H9 (cell line): ENCODE measurements at regions not wholly inside any gene's neighbourhood (a gene's known extent, or its start where the extent isn't known, plus 50 kb on each side); places are given as distances from the start of the nearest gene placed in this dataset.

Experiments
- DNase-seq: peaks from one replicate; pipeline ENCODE4 v3.0.0-alpha.2; 2017
- H2AFZ ChIP-seq: one replicate; pipeline ENCODE4 v1.6.1; 2013; ENCODE audit warnings: mild to moderate bottlenecking, low read length, control low read depth, moderate library complexity
- H2AK5ac ChIP-seq: 2 replicates; pipeline ENCODE4 v1.6.1; 2013; ENCODE audit warnings: low read length, control low read depth, mixed read lengths; ENCODE audit not compliant: insufficient read length
- H2BK120ac ChIP-seq: one replicate; pipeline ENCODE4 v1.6.1; 2013; ENCODE audit warnings: low read depth, mild to moderate bottlenecking, low read length, control low read depth, inconsistent platforms; ENCODE audit not compliant: poor library complexity, severe bottlenecking
- H2BK12ac ChIP-seq: 2 replicates; pipeline ENCODE4 v1.6.1; 2013; ENCODE audit warnings: low read length, control low read depth, mixed read lengths, low read depth; ENCODE audit not compliant: insufficient read length
- H2BK15ac ChIP-seq: 2 replicates; pipeline ENCODE4 v1.6.1; 2013; ENCODE audit warnings: low read depth, low read length, control low read depth
- H2BK20ac ChIP-seq: one replicate; pipeline ENCODE4 v1.6.1; 2013; ENCODE audit warnings: low read depth, mild to moderate bottlenecking, low read length, control low read depth, inconsistent platforms; ENCODE audit not compliant: poor library complexity, severe bottlenecking
- H2BK5ac ChIP-seq: 2 replicates; pipeline ENCODE4 v1.6.1; 2013; ENCODE audit warnings: low read length, control low read depth, mixed read lengths; ENCODE audit not compliant: insufficient read length
- H3K14ac ChIP-seq: 2 replicates; pipeline ENCODE4 v1.6.1; 2013; ENCODE audit warnings: low read length, control low read depth; ENCODE audit not compliant: insufficient read depth
- H3K18ac ChIP-seq: 2 replicates; pipeline ENCODE4 v1.6.1; 2013; ENCODE audit warnings: low read depth, mild to moderate bottlenecking, mixed read lengths, low read length, control low read depth; ENCODE audit not compliant: insufficient read length
- H3K23ac ChIP-seq: 2 replicates; pipeline ENCODE4 v1.6.1; 2013; ENCODE audit warnings: low read length, control low read depth, mixed read lengths, low read depth; ENCODE audit not compliant: insufficient read length
- H3K23me2 ChIP-seq: 2 replicates; pipeline ENCODE4 v1.6.1; 2013; ENCODE audit warnings: low read depth, mild to moderate bottlenecking, mixed read lengths, low read length, control low read depth; ENCODE audit not compliant: insufficient read length, poor library complexity, severe bottlenecking
- H3K27ac ChIP-seq: 2 replicates; pipeline ENCODE4 v1.5.1; 2013; ENCODE audit warnings: low read length, control low read depth, mixed read lengths, low read depth; ENCODE audit not compliant: insufficient read length
- H3K27me3 ChIP-seq: 2 replicates; pipeline ENCODE4 v1.6.1; 2013; ENCODE audit warnings: low read length, control low read depth, inconsistent platforms; ENCODE audit not compliant: insufficient read depth
- H3K4ac ChIP-seq: 2 replicates; pipeline ENCODE4 v1.6.1; 2013; ENCODE audit warnings: low read depth, mild to moderate bottlenecking, control low read depth, inconsistent platforms, low read length, moderate library complexity
- H3K4me1 ChIP-seq: 2 replicates; pipeline ENCODE4 v1.6.1; 2013; ENCODE audit warnings: low read length, control low read depth, inconsistent platforms; ENCODE audit not compliant: insufficient read depth
- H3K4me2 ChIP-seq: 2 replicates; pipeline ENCODE4 v1.6.1; 2013; ENCODE audit warnings: low read length, control low read depth, mixed read lengths; ENCODE audit not compliant: insufficient read length, insufficient read depth
- H3K56ac ChIP-seq: 2 replicates; pipeline ENCODE4 v1.6.1; 2013; ENCODE audit warnings: low read depth, mild to moderate bottlenecking, mixed read lengths, low read length, control low read depth; ENCODE audit not compliant: insufficient read length
- H3K79me1 ChIP-seq: 2 replicates; pipeline ENCODE4 v1.6.1; 2013; ENCODE audit warnings: low read depth, mild to moderate bottlenecking, moderate library complexity, low read length, control low read depth, inconsistent platforms; ENCODE audit not compliant: insufficient read depth, poor library complexity, severe bottlenecking
- H3K79me2 ChIP-seq: 2 replicates; pipeline ENCODE4 v1.6.1; 2013; ENCODE audit warnings: low read length, control low read depth, inconsistent platforms; ENCODE audit not compliant: insufficient read depth
- H3K9ac ChIP-seq: 2 replicates; pipeline ENCODE4 v1.6.1; 2013; ENCODE audit warnings: low read length, control low read depth, mixed read lengths; ENCODE audit not compliant: insufficient read length; ENCODE audit errors: extremely low read depth
- H3K9me3 ChIP-seq: one replicate; pipeline ENCODE4 v1.6.1; 2013; ENCODE audit warnings: low read depth, low read length, inconsistent platforms; ENCODE audit not compliant: control insufficient read depth
- H3T11ph ChIP-seq: one replicate; pipeline ENCODE4 v1.6.1; 2013; ENCODE audit warnings: mild to moderate bottlenecking, low read length, control low read depth, inconsistent platforms
- H4K20me1 ChIP-seq: one replicate; pipeline ENCODE4 v1.6.1; 2013; ENCODE audit not compliant: control insufficient read depth, insufficient read length, insufficient read depth
- H4K5ac ChIP-seq: 2 replicates; pipeline ENCODE4 v1.6.1; 2013; ENCODE audit warnings: low read depth, mild to moderate bottlenecking, mixed read lengths, low read length, control low read depth; ENCODE audit not compliant: insufficient read length
- H4K8ac ChIP-seq: replicated peaks from 2 replicates; pipeline ENCODE4 v1.6.1; 2013; ENCODE audit warnings: low read length, control low read depth, mixed read lengths, low read depth; ENCODE audit not compliant: insufficient read length
- H4K91ac ChIP-seq: 2 replicates; pipeline ENCODE4 v1.6.1; 2013; ENCODE audit warnings: low read depth, mild to moderate bottlenecking, moderate library complexity, mixed read lengths, low read length, control low read depth; ENCODE audit not compliant: insufficient read length
- H3K27ac Mint-ChIP-seq, 3 experiments: 2 replicates in 2 of 3; 3 replicates in 1 of 3; pipeline ENCODE4 v1.8.0; 2020 to 2021; ENCODE audit warnings: mixed read lengths in 3 of 3, mild to moderate bottlenecking in 1 of 3, moderate library complexity in 1 of 3
- H3K27me3 Mint-ChIP-seq: 2 replicates; pipeline ENCODE4 v1.8.0; 2021; ENCODE audit warnings: low read depth, mild to moderate bottlenecking, moderate library complexity, mixed read lengths
- H3K36me3 Mint-ChIP-seq, 3 experiments: 2 replicates in 2 of 3; 3 replicates in 1 of 3; pipeline ENCODE4 v1.8.0; 2020 to 2021; ENCODE audit warnings: low read depth in 3 of 3, mixed read lengths in 3 of 3; ENCODE audit not compliant: insufficient read depth in 1 of 3
- H3K4me1 Mint-ChIP-seq, 2 experiments: 2 replicates each; pipeline ENCODE4 v1.8.0; 2020; ENCODE audit warnings: mixed read lengths in 2 of 2
- H3K4me3 Mint-ChIP-seq, 2 experiments: 2 replicates in 1 of 2; 3 replicates in 1 of 2; pipeline ENCODE4 v1.8.0; 2020 to 2021; ENCODE audit warnings: mild to moderate bottlenecking in 2 of 2, mixed read lengths in 2 of 2, moderate library complexity in 1 of 2
- H3K9me3 Mint-ChIP-seq, 2 experiments: 2 replicates in 1 of 2; 3 replicates in 1 of 2; pipeline ENCODE4 v1.8.0; 2020; ENCODE audit warnings: mild to moderate bottlenecking in 2 of 2, mixed read lengths in 2 of 2, moderate library complexity in 1 of 2
- CTCF ChIP-seq: fragments of 200-600 bp; sonication (generic); conservative IDR thresholded peaks from 3 replicates; pipeline ENCODE4 v1.8.0; 2021; ENCODE audit warnings: antibody characterized with exemption, mild to moderate bottlenecking
- WGBS: extraction: QIAGEN DNeasy Blood & Tissue Kit; methylation state at CpG from one replicate; pipeline ENCODE4 v1.1.7; 2013; ENCODE audit warnings: missing lambda C conversion rate, low lambda C conversion rate, mixed read lengths; ENCODE audit not compliant: insufficient read length; ENCODE audit errors: extremely low coverage; 5-methylcytosine and 5-hydroxymethylcytosine counted together

DNA sequence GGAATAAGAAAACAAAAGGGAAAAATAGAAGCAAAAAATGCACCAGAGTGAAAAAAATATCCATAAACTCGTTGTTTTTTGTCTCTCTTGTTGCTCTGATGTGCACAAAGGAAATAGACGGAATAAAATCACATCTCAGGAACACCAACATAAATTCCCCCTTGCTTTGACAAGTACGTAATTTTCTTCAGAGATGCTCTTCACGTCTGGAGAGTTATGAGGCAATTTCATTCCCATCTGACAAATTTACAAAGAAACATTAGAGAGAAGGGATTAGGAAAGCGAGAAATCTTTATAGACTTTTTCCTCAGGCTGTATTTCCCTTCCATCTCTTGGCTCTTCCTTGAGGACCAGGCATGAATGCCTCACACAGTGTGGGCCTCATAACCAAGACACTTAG lies 250.1 kb upstream of the ZFP64 start:
- H2BK15ac ChIP-seq: no peak overlapping the region
- H2AK5ac ChIP-seq: no peak overlapping the region
- no peaks in the 10 kb centered on the region for H3K27me3 ChIP-seq
- H4K8ac ChIP-seq: no peak overlapping the region
- no peak overlapping the region for H2BK20ac ChIP-seq
- no peaks in the 10 kb centered on the region for H3K79me2 ChIP-seq
- H3K27me3 Mint-ChIP-seq: no peaks in the 10 kb centered on the region
- no peak for DNase-seq
- no peak overlapping the region for H3K18ac ChIP-seq
- H4K20me1 ChIP-seq: no peaks in the 10 kb centered on the region
- H3K27ac ChIP-seq: no peak overlapping the region
- no peaks in the 10 kb centered on the region for H3K36me3 Mint-ChIP-seq
- no peak overlapping the region for H3K4me2 ChIP-seq
- H2AFZ ChIP-seq: no peak overlapping the region
- no peak overlapping the region for H3K23ac ChIP-seq
- H2BK120ac ChIP-seq: no peak overlapping the region
- no peaks in the 10 kb centered on the region for H3K79me1 ChIP-seq
- no peak for TF ChIP-seq CTCF
- no peaks in the 10 kb centered on the region for H3K9me3 ChIP-seq
- no peaks in the 10 kb centered on the region for H3K23me2 ChIP-seq
- no peak overlapping the region for H3K4me3 Mint-ChIP-seq
- H2BK5ac ChIP-seq: no peak overlapping the region
- H3K9ac ChIP-seq: no peak overlapping the region
- no peak overlapping the region for H2BK12ac ChIP-seq
- H3K9me3 Mint-ChIP-seq: no peaks in the 10 kb centered on the region
- no CpG with 5 or more reads among the region's 5 CpGs for WGBS
- H4K91ac ChIP-seq: no peak overlapping the region
- no peak overlapping the region for H3T11ph ChIP-seq
- no peak overlapping the region for H3K4ac ChIP-seq
- H3K4me1 Mint-ChIP-seq: peaks cover 7 to 11% of the 10 kb centered on the region in 2 experiments
- H3K4me1 ChIP-seq: no peaks in the 10 kb centered on the region
- H3K14ac ChIP-seq: no peak overlapping the region
- no peak overlapping the region for H3K56ac ChIP-seq
- H4K5ac ChIP-seq: no peak overlapping the region
- peak overlapping the region in 1 of 3 experiments; percentile 3; a peak in 1 of 7 replicates for H3K27ac Mint-ChIP-seq
